ENCODE measurements at regions not wholly inside any gene's neighbourhood (a gene's known extent, or its start where the extent isn't known, plus 50 kb on each side); places are given as distances from the start of the nearest gene placed in this dataset.

- Histone ChIP-seq H3K27me3 (no peaks in the 10 kb centered on the region), H3K27ac (no peak overlapping the region), H3K36me3 (no peaks in the 10 kb centered on the region), H3K4me1 (peaks cover 11% of the 10 kb centered on the region; the same call in 1 of the 2 replicates), H3K4me3 (no peak overlapping the region), H3K9me3 (replicated peaks) (no peaks in the 10 kb centered on the region)
- no peak for DNase-seq
These were observed 148.1 kb downstream of the KIF26A start for GRCh38 chr14:104286496-104286895.

- no peak for DNase-seq
- Histone ChIP-seq H3K9me3 (replicated peaks) (no peaks in the 10 kb centered on the region), H3K4me3 (no peak overlapping the region), H3K4me1 (peaks cover 17% of the 10 kb centered on the region), H3K27ac (no peak overlapping the region), H3K36me3 (no peaks in the 10 kb centered on the region), H3K27me3 (no peaks in the 10 kb centered on the region)
These were observed 149.1 kb downstream of the KIF26A start for GRCh38 chr14:104287301-104288009.

GRCh38 chr14:104288272-104288671 is 149.9 kb downstream of the KIF26A start:
- Histone ChIP-seq H3K9me3 (replicated peaks) (no peaks in the 10 kb centered on the region), H3K36me3 (no peaks in the 10 kb centered on the region), H3K4me3 (no peak overlapping the region), H3K4me1 (peaks cover 18% of the 10 kb centered on the region), H3K27me3 (no peaks in the 10 kb centered on the region), H3K27ac (no peak overlapping the region)
- DNase-seq = peak in 1 of 2 experiments; percentile 1

- no peak overlapping the region for H3K27ac ChIP-seq
- no peak for DNase-seq
- H3K36me3 ChIP-seq = no peaks in the 10 kb centered on the region
- peaks cover 30% of the 10 kb centered on the region for H3K4me1 ChIP-seq
- no peak overlapping the region for H3K4me3 ChIP-seq
- no peaks in the 10 kb centered on the region for H3K27me3 ChIP-seq
- H3K9me3 ChIP-seq (replicated peaks) = no peaks in the 10 kb centered on the region
These were observed 151.1 kb downstream of the KIF26A start for GRCh38 chr14:104289507-104289906.

- H3K36me3 ChIP-seq = no peaks in the 10 kb centered on the region
- no peak overlapping the region for H3K27ac ChIP-seq
- H3K4me3 ChIP-seq = no peak overlapping the region
- H3K9me3 ChIP-seq (replicated peaks) = no peaks in the 10 kb centered on the region
- no peaks in the 10 kb centered on the region for H3K27me3 ChIP-seq
- no peak for DNase-seq
- H3K4me1 ChIP-seq = peaks cover 34% of the 10 kb centered on the region
These were observed 151.8 kb downstream of the KIF26A start for GRCh38 chr14:104290058-104290667.

- DNase-seq = no peak
- Histone ChIP-seq H3K4me3 (no peak overlapping the region), H3K4me1 (peaks cover 33% of the 10 kb centered on the region), H3K36me3 (no peaks in the 10 kb centered on the region), H3K27ac (no peak overlapping the region), H3K27me3 (no peaks in the 10 kb centered on the region), H3K9me3 (replicated peaks) (no peaks in the 10 kb centered on the region)
These were observed 152.4 kb downstream of the KIF26A start for GRCh38 chr14:104290756-104291122.

GRCh38 chr14:104291123-104292000 is 153.0 kb downstream of the KIF26A start:
- Histone ChIP-seq H3K4me3 (no peak overlapping the region), H3K9me3 (replicated peaks) (no peaks in the 10 kb centered on the region), H3K27me3 (no peaks in the 10 kb centered on the region), H3K4me1 (peaks cover 40% of the 10 kb centered on the region), H3K27ac (no peak overlapping the region), H3K36me3 (no peaks in the 10 kb centered on the region)
- no peak for DNase-seq

- Histone ChIP-seq H3K36me3 (no peaks in the 10 kb centered on the region), H3K9me3 (replicated peaks) (no peaks in the 10 kb centered on the region), H3K4me3 (no peak overlapping the region), H3K27ac (no peak overlapping the region), H3K27me3 (no peaks in the 10 kb centered on the region), H3K4me1 (peaks cover 48% of the 10 kb centered on the region)
- no peak for DNase-seq
These were observed 153.9 kb downstream of the KIF26A start for GRCh38 chr14:104292084-104292970.

GRCh38 chr14:104293231-104293841 is 154.9 kb downstream of the KIF26A start:
- DNase-seq = no peak
- H3K9me3 ChIP-seq (replicated peaks) = no peaks in the 10 kb centered on the region
- no peak overlapping the region for H3K4me3 ChIP-seq
- H3K27me3 ChIP-seq = no peaks in the 10 kb centered on the region
- no peaks in the 10 kb centered on the region for H3K36me3 ChIP-seq
- H3K4me1 ChIP-seq = peaks cover 51% of the 10 kb centered on the region
- no peak overlapping the region for H3K27ac ChIP-seq

GRCh38 chr14:104293851-104294627 is 155.7 kb downstream of the KIF26A start:
- peak; percentile 36 to 52 for DNase-seq
- Histone ChIP-seq H3K4me3 (no peak overlapping the region), H3K9me3 (replicated peaks) (no peaks in the 10 kb centered on the region), H3K4me1 (peaks cover 51% of the 10 kb centered on the region), H3K27ac (no peak overlapping the region), H3K27me3 (no peaks in the 10 kb centered on the region), H3K36me3 (no peaks in the 10 kb centered on the region)

- Histone ChIP-seq H3K27me3 (no peaks in the 10 kb centered on the region), H3K4me1 (peaks cover 51% of the 10 kb centered on the region), H3K9me3 (replicated peaks) (no peaks in the 10 kb centered on the region), H3K36me3 (no peaks in the 10 kb centered on the region), H3K4me3 (no peak overlapping the region; the same call in 1 of the 2 replicates), H3K27ac (no peak overlapping the region; the same call in 1 of the 2 replicates)
- peak in 1 of 2 experiments; percentile 30 for DNase-seq
These were observed 156.2 kb downstream of the KIF26A start for GRCh38 chr14:104294628-104294982.

GRCh38 chr14:104294983-104295680 is 156.7 kb downstream of the KIF26A start:
- Histone ChIP-seq H3K27me3 (no peaks in the 10 kb centered on the region), H3K4me1 (peaks cover 51% of the 10 kb centered on the region), H3K27ac (peak overlapping the region; percentile 45; the same call in 1 of the 2 replicates), H3K36me3 (no peaks in the 10 kb centered on the region), H3K4me3 (peak overlapping the region; percentile 26), H3K9me3 (replicated peaks) (no peaks in the 10 kb centered on the region)
- DNase-seq = peak; percentile 41 to 55

Measured in SJCRH30 (cell line).